GM10248 (cell line): ENCODE measurements at regions not wholly inside any gene's neighbourhood (a gene's known extent, or its start where the extent isn't known, plus 50 kb on each side); places are given as distances from the start of the nearest gene placed in this dataset.

Experiments used
- CTCF ChIA-PET: fragments of 300-600 bp; sonication (Branson Sonifier 250); formaldehyde crosslinking; extraction: SDS; loops from one replicate; lab custom pipeline; 2021; ENCODE audit warnings: antibody characterized with exemption; lab: Yijun Ruan, JAX
- POLR2A ChIA-PET: fragments of 350-650 bp; sonication (Branson Sonifier 250); formaldehyde crosslinking; extraction: SDS; loops from one replicate; lab custom pipeline; 2020; ENCODE audit warnings: antibody characterized with exemption; lab: Yijun Ruan, JAX
- DNase-seq: peaks from one replicate; pipeline ENCODE4 v3.0.0; 2012; ENCODE audit errors: extremely low spot score
- TF ChIP-seq, protein P1 (sequence below): IDR thresholded peaks from 2 replicates; pipeline ENCODE4 v1.5.1; 2012; ENCODE audit warnings: mild to moderate bottlenecking, low read depth; ENCODE audit errors: extremely low read depth, missing control alignments, control extremely low read depth

DNA sequence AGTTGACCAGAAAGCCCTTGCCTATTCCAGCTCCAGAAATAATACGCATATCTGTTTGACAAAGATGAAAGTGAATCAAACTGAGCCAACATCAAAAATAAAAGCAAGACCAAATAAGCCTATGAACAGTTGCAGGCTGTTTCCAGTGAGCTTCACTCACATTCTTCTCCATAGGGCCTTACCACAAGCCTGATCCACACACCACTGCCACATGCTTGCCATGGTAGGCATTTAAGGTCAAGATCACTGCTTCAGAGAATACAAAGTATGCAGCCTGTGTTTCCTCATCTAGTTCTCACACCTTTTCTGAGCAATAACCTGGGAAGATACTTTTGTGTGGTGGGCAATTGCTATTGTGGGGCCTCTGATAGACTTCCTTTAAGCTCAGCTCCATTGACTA, 1060.2 kb downstream of the CDH11 start:
- POLR2A ChIA-PET = no interaction called here
- CTCF ChIA-PET = interaction anchor here (1.6 kb wide), 1 partner anchor 10 kb away, joined by 4 read pairs; no protein-coding TSS in a partner anchor
- TF ChIP-seq, protein P1, sequence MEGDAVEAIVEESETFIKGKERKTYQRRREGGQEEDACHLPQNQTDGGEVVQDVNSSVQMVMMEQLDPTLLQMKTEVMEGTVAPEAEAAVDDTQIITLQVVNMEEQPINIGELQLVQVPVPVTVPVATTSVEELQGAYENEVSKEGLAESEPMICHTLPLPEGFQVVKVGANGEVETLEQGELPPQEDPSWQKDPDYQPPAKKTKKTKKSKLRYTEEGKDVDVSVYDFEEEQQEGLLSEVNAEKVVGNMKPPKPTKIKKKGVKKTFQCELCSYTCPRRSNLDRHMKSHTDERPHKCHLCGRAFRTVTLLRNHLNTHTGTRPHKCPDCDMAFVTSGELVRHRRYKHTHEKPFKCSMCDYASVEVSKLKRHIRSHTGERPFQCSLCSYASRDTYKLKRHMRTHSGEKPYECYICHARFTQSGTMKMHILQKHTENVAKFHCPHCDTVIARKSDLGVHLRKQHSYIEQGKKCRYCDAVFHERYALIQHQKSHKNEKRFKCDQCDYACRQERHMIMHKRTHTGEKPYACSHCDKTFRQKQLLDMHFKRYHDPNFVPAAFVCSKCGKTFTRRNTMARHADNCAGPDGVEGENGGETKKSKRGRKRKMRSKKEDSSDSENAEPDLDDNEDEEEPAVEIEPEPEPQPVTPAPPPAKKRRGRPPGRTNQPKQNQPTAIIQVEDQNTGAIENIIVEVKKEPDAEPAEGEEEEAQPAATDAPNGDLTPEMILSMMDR = no peak
- DNase-seq = no peak

DNA sequence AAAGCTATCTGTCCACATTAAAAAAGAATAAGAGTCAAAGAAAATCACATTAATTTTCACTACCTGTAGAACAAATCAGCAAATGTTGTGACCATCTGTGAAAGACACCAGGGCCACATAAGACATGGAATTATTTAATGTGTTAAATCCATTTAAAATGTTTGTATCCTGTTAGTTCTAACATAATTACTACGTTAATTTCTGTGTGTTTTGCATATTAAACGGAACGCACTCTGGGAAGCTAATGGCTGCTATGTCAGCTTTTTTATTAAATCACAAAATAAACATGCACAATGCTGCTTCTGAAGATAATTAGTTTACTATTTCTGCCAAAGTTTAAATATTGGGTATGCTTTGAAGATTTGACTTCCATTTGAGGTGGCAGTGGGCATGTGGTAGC, 1061.2 kb downstream of the CDH11 start:
- TF ChIP-seq, protein P1 = no peak
- CTCF ChIA-PET = interaction anchor here (1.6 kb wide), 1 partner anchor 11 kb away, joined by 4 read pairs; no protein-coding TSS in a partner anchor
- DNase-seq = no peak
- POLR2A ChIA-PET = no interaction called here

DNA sequence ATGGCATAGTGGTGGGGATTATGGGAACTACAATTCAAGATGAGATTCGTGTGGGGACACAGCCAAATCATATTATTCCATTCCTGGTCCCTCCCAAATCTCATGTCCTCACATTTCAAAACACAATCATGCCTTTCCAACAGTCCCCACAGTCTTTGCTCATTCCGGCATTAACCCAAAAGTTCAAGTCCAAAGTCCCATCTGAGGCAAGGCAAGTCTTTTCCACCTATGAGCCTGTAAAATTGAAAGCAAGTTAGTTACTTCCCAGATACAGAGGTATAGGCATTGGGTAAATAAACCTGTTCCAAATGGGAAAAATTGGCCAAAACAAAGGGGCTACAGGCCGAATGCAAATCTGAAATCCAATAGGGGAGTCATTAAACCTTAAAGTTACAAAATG, 1063.2 kb downstream of the CDH11 start:
- TF ChIP-seq, protein P1 = no peak
- ChIA-PET CTCF (no interaction called here), POLR2A (no interaction called here)
- DNase-seq = no peak

DNA sequence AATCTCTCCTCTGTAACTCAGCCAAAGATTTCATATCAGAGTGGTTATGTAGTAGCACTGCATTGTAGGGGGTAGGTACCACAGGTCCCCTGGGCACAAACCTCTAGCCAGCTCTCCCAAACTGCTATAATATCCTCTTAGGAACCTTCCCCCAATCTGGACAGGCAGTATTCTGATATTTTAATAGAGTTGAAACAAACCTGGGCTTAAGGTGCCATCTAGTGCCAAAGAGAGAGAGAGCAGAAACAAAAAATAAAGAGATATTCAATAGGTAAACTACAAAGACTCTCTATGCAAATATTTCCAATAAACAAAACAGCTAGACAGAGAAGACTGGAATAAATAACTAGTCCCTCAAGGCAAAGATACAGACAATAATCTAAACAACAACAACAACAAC, 1070.0 kb downstream of the CDH11 start:
- ChIA-PET POLR2A (no interaction called here), CTCF (no interaction called here)
- TF ChIP-seq, protein P1 = no peak
- DNase-seq = no peak

DNA sequence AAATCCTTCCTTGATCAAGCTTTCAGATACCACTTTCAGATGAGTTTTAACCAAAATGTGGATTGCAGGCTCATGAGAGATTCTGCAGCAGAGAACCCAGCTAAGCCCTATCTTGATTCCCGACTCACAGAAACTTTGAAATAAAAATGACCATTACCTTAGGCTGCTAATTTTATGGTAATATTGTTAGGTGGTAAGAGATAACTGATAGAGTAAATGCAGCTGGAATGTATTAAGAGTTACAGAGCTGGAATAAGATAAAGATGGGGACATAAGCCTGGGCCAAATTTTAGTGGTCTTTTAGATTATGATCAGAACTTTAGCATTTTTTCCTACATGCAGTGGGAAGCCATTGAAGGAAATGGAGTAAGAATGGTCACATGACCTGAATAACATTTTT, 1074.0 kb downstream of the CDH11 start:
- DNase-seq = no peak
- POLR2A ChIA-PET = no interaction called here
- CTCF ChIA-PET = no interaction called here
- TF ChIP-seq, protein P1 = no peak

DNA sequence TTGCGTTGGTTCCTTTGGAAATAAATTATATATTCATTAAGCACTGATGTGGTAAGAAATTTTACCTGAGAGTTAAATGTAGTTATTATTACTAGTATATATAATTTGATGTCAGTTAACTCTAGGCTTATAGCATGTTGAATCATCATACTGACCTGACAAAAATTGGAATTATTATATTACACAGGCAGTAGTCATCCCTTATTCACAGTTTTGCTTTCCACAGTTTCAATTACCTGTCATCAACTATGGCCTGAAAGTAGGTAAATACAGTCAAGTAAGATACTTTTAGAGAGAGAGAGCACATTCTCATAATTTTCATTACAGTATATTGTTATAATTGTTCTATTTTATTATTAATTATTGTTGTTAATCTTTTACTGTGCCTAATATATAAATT, 1074.7 kb downstream of the CDH11 start:
- ChIA-PET POLR2A (no interaction called here), CTCF (no interaction called here)
- TF ChIP-seq, protein P1 = no peak
- DNase-seq = no peak

DNA sequence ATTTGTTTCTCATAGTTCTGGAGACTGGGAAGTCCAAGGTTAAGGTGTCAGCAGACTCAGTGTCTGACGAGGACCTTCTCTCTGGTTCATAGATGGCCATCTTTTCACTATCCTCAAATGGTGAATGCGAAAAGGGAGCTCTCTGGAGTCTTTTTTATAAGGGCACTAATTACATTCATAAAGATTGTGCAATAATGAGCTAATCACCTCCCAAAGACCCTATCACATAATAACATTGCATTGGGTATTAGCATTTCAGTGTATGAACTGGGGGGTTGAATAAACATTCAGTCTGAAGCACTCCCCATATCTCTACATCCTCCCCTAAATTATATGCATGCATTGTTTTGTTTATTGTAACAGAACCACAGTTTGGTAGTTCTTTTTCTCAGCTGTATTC, 1086.5 kb downstream of the CDH11 start:
- DNase-seq = no peak
- TF ChIP-seq, protein P1 = no peak
- ChIA-PET POLR2A (no interaction called here), CTCF (no interaction called here)
